ENCODE measurements at regions not wholly inside any gene's neighbourhood (a gene's known extent, or its start where the extent isn't known, plus 50 kb on each side); places are given as distances from the start of the nearest gene placed in this dataset.
A peak's percentile ranks its signal among the peaks of the same experiment; 100 is the strongest.

DNA sequence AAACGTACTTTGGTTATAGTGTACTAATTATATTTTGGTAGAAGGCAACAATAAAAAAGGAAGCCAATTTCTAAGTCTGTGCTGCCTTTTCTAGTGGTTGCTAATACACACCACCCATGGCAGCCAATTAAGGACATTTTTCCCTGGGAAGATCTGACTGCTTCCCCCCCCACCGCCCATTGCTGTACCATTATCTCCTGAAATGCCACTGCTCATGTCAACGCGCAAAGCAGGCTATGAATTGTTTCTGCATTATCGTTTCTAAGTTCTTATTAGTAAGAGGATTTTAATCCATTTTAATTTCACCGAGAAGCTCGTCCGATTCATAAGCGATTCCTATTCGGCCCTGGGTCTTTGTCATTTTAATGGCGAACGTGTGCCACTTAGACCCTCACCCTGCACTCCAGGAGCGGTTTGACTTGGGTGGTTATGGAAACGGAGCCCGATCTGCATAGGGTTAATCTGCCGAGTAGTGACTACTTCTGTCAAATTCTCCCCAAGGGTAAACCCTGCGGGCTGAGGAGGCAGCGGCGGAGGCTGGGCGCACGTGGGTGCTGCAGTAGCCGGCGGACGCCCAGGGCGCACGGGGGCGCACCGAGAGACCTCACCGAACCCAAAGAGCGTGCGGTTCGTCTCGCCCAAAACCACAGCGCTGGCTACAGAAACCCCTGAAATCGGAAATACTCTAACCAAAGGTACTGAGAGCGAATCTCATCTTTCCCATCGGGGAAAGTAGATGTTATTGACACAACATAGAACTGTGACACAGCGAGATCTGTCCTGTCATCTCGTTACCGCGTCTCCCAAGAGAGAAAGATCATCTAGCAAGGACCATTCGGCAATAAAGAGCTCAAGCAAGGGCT lies 55.8 kb upstream of the SHC3 start:
- peaks cover 15% of the 10 kb centered on the region for H3K9me3 Mint-ChIP-seq
- H3K27me3 Mint-ChIP-seq = peaks cover 80% of the 10 kb centered on the region
- H3K4me3 Mint-ChIP-seq = peak overlapping the region; percentile 15
- H3K4me1 Mint-ChIP-seq = peaks cover 18% of the 10 kb centered on the region
- no peak overlapping the region for H3K27ac Mint-ChIP-seq
- H3K36me3 Mint-ChIP-seq (ENCODE audit: low read depth) = peaks cover 2% of the 10 kb centered on the region
- DNase-seq = peak; percentile 58
- peak; percentile 91 for ATAC-seq

DNA sequence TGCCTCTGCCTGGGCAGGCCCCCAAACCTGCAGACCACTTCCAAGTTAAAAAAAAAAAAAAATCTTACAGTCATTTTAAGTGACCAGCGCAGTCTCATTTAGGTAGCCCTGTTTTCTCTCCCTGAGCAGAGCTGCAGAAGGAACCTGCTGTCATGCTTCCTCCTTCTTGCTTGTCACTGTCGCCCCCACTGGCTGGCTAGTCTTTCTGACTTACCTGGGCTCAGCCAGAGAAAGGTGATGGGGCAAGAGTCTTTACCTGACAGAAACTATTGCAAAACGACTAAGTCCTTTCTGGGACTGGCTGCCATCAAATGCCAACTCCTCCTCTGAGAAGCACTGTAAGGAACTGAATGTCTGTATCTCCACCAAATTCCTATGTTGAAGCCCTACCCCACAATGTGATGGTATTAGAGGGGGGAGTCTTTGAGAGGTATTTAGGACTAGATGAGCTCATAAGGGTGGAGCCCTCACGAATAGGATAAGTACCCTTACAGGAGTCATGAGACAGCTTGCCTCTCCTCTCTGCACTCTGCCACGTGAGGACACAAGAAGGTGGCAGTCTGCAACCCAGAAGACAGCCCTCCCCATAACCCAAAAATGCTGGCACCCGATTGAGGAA lies 58.4 kb upstream of the SHC3 start:
- ATAC-seq (no peak), DNase-seq (no peak)
- Mint-ChIP-seq H3K4me3 (no peak overlapping the region), H3K27ac (no peak overlapping the region), H3K36me3 (ENCODE audit: low read depth) (no peaks in the 10 kb centered on the region), H3K27me3 (peaks cover 75% of the 10 kb centered on the region), H3K9me3 (peaks cover 9% of the 10 kb centered on the region), H3K4me1 (peaks cover 18% of the 10 kb centered on the region)

GRCh38 chr9:89238424-89238823 lies 59.8 kb upstream of the SHC3 start:
- H3K4me1 Mint-ChIP-seq = peaks cover 18% of the 10 kb centered on the region
- peaks cover 69% of the 10 kb centered on the region for H3K27me3 Mint-ChIP-seq
- H3K36me3 Mint-ChIP-seq (ENCODE audit: low read depth) = no peaks in the 10 kb centered on the region
- DNase-seq (no peak), ATAC-seq (no peak)
- no peak overlapping the region for H3K27ac Mint-ChIP-seq
- peaks cover 9% of the 10 kb centered on the region for H3K9me3 Mint-ChIP-seq
- no peak overlapping the region for H3K4me3 Mint-ChIP-seq

GRCh38 chr9:89243296-89244061 lies 64.9 kb upstream of the SHC3 start:
- ATAC-seq = no peak
- peaks cover 6% of the 10 kb centered on the region for H3K9me3 Mint-ChIP-seq
- H3K27ac Mint-ChIP-seq = no peak overlapping the region
- DNase-seq = no peak
- peaks cover 28% of the 10 kb centered on the region for H3K27me3 Mint-ChIP-seq
- H3K4me1 Mint-ChIP-seq = no peaks in the 10 kb centered on the region
- H3K4me3 Mint-ChIP-seq = no peak overlapping the region
- H3K36me3 Mint-ChIP-seq (ENCODE audit: low read depth) = no peaks in the 10 kb centered on the region

- DNase-seq (no peak), ATAC-seq (no peak)
- no peaks in the 10 kb centered on the region for H3K4me1 Mint-ChIP-seq
- H3K27me3 Mint-ChIP-seq = peaks cover 7% of the 10 kb centered on the region
- H3K27ac Mint-ChIP-seq = no peak overlapping the region
- H3K4me3 Mint-ChIP-seq = no peak overlapping the region
- no peaks in the 10 kb centered on the region for H3K36me3 Mint-ChIP-seq (ENCODE audit: low read depth)
- H3K9me3 Mint-ChIP-seq = no peaks in the 10 kb centered on the region
These were observed 64.2 kb upstream of the CKS2 start for GRCh38 chr9:89246840-89247239.

DNA sequence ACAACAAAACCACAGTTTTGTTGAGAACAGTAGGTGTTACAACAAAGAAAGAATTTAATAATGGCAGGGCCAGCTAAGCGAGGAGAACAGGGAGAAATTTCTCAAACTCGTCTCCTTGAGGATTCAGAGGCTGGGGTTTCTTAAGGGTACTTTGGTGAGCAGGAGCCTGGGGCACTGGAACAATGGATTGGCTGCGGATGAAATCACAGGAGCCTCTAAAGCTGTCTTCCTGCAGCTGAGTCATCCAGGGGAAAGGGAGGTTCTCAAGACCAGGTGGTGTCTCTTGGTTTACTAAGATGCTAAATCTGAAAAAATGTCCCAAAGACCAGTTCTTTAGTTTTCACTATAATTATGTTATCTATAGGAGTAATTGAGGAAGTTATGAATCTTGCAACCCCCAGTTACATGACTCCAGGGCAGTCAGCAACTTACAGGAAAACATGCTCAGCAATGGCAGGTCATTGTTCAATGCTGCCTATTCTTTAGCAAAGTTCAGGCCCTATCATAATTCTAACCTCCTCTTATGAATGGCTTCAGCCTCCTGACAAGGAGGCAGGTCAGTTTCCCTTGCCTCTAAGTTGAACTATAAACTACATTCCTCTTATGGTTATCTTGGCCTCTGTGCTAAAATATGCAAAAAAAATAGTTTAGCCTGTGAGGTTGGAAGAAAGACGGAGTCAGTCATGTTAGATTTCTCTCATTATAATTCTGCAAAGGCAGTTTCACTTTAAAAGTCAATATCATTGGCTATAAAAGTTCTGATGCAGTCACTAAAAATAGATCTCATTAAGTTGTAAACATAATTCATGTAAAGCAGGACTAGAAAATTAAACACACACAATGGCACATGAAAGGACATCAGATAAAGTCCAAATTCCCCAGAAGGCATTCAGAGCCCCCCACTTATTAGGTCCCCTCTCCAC lies 63.3 kb upstream of the CKS2 start:
- no peak overlapping the region for H3K4me3 Mint-ChIP-seq
- no peak for ATAC-seq

DNA sequence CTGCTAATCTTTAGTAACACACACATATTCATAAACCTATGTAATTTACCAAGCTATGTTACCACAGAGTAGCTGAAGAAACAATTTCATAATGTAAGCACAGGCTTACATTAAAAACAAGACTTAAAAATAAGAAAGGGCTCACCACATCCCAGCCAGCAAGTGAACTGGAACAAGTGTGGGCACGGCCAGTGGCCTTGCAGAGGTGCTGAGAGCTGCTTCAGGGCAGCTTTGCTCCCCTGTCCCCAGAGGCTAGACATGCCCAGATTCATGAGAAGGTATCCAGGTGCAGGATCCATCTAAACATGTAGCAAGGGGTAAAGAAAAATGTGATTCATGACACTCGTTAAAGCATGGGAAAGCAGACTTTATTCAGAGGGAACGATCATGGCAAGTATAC lies 62.0 kb upstream of the CKS2 start:
- no peak overlapping the region for H3K4me3 Mint-ChIP-seq
- H3K27me3 Mint-ChIP-seq = peaks cover 5% of the 10 kb centered on the region
- no peaks in the 10 kb centered on the region for H3K36me3 Mint-ChIP-seq (ENCODE audit: low read depth)
- no peak for DNase-seq
- H3K27ac Mint-ChIP-seq = no peak overlapping the region
- no peak for ATAC-seq
- peaks cover 5% of the 10 kb centered on the region for H3K9me3 Mint-ChIP-seq
- no peaks in the 10 kb centered on the region for H3K4me1 Mint-ChIP-seq

More for the DNA sequence above, 63.3 kb upstream of the CKS2 start:
- H3K4me1 Mint-ChIP-seq = no peaks in the 10 kb centered on the region
- H3K9me3 Mint-ChIP-seq = peaks cover 5% of the 10 kb centered on the region
- no peak for DNase-seq
- H3K27ac Mint-ChIP-seq = no peak overlapping the region
- no peaks in the 10 kb centered on the region for H3K36me3 Mint-ChIP-seq (ENCODE audit: low read depth)
- H3K27me3 Mint-ChIP-seq = peaks cover 7% of the 10 kb centered on the region

DNA sequence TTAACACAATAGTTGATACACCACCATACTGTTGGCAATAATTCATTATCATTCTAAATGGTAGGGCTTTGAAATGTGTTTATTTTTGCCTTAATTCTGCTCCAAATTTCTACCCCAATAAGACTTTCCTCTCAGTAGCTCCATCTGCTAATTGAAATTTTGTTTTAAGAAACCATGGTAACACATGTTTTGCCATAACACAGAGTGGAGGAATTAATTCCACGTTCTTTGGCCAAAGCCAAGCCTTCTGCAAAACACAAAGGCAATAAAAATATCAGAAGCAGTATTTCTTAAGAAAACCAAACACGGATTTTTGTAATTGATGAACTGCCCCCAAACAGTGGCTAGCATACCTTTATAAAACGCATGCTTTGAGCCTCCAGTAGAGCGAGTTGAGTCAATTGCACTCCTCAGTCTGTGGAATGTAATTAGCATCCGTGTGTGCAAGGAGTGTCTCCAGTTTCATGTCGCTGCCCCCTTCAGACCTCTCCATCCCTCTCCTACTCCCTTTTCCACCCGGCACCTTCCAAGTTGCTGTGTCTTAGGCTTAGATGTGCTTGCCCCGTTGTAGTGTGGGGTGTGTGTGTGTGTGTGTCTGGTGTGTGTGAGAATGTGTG lies 58.2 kb upstream of the CKS2 start:
- no peaks in the 10 kb centered on the region for H3K36me3 Mint-ChIP-seq (ENCODE audit: low read depth)
- H3K27me3 Mint-ChIP-seq = no peaks in the 10 kb centered on the region
- DNase-seq (no peak), ATAC-seq (no peak)
- peaks cover 5% of the 10 kb centered on the region for H3K9me3 Mint-ChIP-seq
- no peaks in the 10 kb centered on the region for H3K4me1 Mint-ChIP-seq
- H3K4me3 Mint-ChIP-seq = no peak overlapping the region
- no peak overlapping the region for H3K27ac Mint-ChIP-seq

- no peaks in the 10 kb centered on the region for H3K27me3 Mint-ChIP-seq
- no peak overlapping the region for H3K27ac Mint-ChIP-seq
- peaks cover 5% of the 10 kb centered on the region for H3K9me3 Mint-ChIP-seq
- no peaks in the 10 kb centered on the region for H3K4me1 Mint-ChIP-seq
- no peaks in the 10 kb centered on the region for H3K36me3 Mint-ChIP-seq (ENCODE audit: low read depth)
- ATAC-seq (no peak), DNase-seq (no peak)
- H3K4me3 Mint-ChIP-seq = no peak overlapping the region
These were observed 56.8 kb upstream of the CKS2 start for GRCh38 chr9:89254058-89254772.

DNA sequence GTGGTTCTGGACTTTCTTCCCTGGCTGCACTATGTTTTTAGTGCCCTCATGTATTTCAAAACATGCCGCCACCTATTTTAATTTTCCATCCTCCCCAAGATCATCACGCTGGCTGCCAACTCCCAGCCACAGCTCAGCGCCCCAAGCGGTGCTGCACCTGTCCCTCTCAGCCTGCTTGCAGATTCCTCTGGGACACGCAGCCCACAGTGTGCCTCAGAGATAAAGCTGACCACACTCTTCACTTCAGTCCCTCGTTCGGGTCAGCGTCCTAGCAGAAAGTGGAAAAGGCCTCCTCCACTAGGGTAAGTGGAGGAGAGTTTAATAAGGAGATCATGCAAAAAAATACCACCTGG lies 56.2 kb upstream of the CKS2 start:
- ATAC-seq = no peak
- no peak for DNase-seq
- no peak overlapping the region for H3K27ac Mint-ChIP-seq
- no peaks in the 10 kb centered on the region for H3K4me1 Mint-ChIP-seq
- no peaks in the 10 kb centered on the region for H3K36me3 Mint-ChIP-seq (ENCODE audit: low read depth)
- no peaks in the 10 kb centered on the region for H3K27me3 Mint-ChIP-seq
- H3K4me3 Mint-ChIP-seq = no peak overlapping the region
- H3K9me3 Mint-ChIP-seq = peaks cover 5% of the 10 kb centered on the region

DNA sequence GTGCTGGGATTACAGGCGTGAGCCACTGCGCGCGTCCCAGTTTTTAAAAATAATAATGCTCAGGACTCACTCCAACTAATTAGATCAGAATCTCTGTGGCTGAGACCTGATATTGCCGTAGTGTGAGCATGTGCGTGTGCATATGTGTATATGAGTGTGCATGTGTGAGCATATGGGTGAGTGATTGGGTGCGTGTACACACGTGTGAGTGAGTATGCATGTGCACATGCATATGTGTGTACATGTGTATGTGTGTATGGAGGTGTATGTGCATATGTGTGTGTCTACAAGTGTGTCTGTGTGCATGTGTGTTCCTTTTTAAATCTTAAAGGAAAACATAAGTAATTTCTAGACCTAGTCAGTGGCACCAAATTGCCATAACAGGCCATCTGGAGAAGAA lies 54.8 kb upstream of the CKS2 start:
- DNase-seq (no peak), ATAC-seq (no peak)
- H3K27ac Mint-ChIP-seq = no peak overlapping the region
- H3K4me3 Mint-ChIP-seq = no peak overlapping the region
- H3K36me3 Mint-ChIP-seq (ENCODE audit: low read depth) = no peaks in the 10 kb centered on the region
- peaks cover 5% of the 10 kb centered on the region for H3K9me3 Mint-ChIP-seq
- H3K27me3 Mint-ChIP-seq = no peaks in the 10 kb centered on the region
- H3K4me1 Mint-ChIP-seq = no peaks in the 10 kb centered on the region

- ATAC-seq = no peak
- H3K27me3 Mint-ChIP-seq = no peaks in the 10 kb centered on the region
- H3K4me3 Mint-ChIP-seq = no peak overlapping the region
- DNase-seq = no peak
- peaks cover 5% of the 10 kb centered on the region for H3K9me3 Mint-ChIP-seq
- no peaks in the 10 kb centered on the region for H3K36me3 Mint-ChIP-seq (ENCODE audit: low read depth)
- no peaks in the 10 kb centered on the region for H3K4me1 Mint-ChIP-seq
- no peak overlapping the region for H3K27ac Mint-ChIP-seq
These were observed 54.4 kb upstream of the CKS2 start for GRCh38 chr9:89256642-89257041.

- ATAC-seq (no peak), DNase-seq (no peak)
- Mint-ChIP-seq H3K27me3 (no peaks in the 10 kb centered on the region), H3K4me1 (no peaks in the 10 kb centered on the region), H3K9me3 (no peaks in the 10 kb centered on the region), H3K36me3 (ENCODE audit: low read depth) (no peaks in the 10 kb centered on the region), H3K4me3 (no peak overlapping the region), H3K27ac (no peak overlapping the region)
These were observed 50.5 kb upstream of the CKS2 start for GRCh38 chr9:89260525-89260924.
